ENCODE measurements at regions not wholly inside any gene's neighbourhood (a gene's known extent, or its start where the extent isn't known, plus 50 kb on each side); places are given as distances from the start of the nearest gene placed in this dataset.

DNA sequence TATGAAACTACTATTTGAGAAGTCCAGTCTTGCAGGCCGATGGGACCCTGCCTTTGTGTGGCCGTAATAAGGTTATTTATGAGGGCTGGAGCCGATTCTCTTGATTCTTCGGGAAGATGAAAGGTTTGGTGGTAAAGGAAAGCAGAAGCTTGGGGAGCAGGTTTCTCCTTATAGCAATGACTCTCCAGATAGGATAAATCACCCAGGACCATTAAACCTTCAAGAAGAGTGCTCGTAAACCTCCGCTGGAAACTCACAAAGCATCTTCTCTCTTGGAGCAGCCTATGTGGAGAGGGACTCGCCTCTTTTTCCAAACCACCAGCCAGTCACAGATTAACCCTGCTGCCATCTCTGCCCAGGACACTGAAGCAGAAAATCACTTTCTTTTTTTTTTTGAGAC lies 69.6 kb upstream of the SALL4 start:
- TF ChIP-seq, protein P1, sequence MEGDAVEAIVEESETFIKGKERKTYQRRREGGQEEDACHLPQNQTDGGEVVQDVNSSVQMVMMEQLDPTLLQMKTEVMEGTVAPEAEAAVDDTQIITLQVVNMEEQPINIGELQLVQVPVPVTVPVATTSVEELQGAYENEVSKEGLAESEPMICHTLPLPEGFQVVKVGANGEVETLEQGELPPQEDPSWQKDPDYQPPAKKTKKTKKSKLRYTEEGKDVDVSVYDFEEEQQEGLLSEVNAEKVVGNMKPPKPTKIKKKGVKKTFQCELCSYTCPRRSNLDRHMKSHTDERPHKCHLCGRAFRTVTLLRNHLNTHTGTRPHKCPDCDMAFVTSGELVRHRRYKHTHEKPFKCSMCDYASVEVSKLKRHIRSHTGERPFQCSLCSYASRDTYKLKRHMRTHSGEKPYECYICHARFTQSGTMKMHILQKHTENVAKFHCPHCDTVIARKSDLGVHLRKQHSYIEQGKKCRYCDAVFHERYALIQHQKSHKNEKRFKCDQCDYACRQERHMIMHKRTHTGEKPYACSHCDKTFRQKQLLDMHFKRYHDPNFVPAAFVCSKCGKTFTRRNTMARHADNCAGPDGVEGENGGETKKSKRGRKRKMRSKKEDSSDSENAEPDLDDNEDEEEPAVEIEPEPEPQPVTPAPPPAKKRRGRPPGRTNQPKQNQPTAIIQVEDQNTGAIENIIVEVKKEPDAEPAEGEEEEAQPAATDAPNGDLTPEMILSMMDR (IDR thresholded peaks at IDR 0.05; ENCODE audit: borderline replicate concordance, extremely low read depth, low read length, poor library complexity, severe bottlenecking) = no peak
- TF ChIP-seq EZH2 (IDR thresholded peaks at IDR 0.05; ENCODE audit: borderline replicate concordance, low read depth, low read length, severe bottlenecking) = no peak

Measured in DND-41 (cell line).